T-helper 2 cell treated with Interferon-gamma antibody and Interleukin-4, amounts not matched to agents 100 ng/mL and 5 ng/mL, for 36 hours (primary cell): ENCODE measurements at regions not wholly inside any gene's neighbourhood (a gene's known extent, or its start where the extent isn't known, plus 50 kb on each side); places are given as distances from the start of the nearest gene placed in this dataset.

ENCODE experiments used
- intact Hi-C: fragments of 100-400 bp; cut with micrococcal nuclease; formaldehyde crosslinking; loops from one replicate; pipeline ENCODE4 v1.15.1; 2023

DNA sequence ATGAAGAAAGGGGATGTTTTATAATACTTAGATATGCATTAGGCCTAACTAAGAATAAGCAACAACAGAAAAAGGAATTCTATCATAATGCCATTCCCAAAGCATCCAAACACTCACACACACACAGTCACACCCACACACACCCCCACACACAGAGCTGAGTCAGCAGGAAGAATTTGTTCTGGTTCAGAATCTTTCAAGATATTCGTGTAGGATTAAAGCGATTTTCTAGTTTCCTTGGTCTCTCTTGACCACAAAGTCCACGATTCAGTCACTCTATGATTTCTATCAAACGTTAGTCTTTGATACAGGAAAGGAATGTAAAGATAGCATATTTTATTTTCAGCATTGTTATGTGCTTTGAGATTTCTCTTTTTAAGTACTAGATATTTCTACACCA lies 382.6 kb upstream of the DCN start:
- intact Hi-C loops = no loop called here

DNA sequence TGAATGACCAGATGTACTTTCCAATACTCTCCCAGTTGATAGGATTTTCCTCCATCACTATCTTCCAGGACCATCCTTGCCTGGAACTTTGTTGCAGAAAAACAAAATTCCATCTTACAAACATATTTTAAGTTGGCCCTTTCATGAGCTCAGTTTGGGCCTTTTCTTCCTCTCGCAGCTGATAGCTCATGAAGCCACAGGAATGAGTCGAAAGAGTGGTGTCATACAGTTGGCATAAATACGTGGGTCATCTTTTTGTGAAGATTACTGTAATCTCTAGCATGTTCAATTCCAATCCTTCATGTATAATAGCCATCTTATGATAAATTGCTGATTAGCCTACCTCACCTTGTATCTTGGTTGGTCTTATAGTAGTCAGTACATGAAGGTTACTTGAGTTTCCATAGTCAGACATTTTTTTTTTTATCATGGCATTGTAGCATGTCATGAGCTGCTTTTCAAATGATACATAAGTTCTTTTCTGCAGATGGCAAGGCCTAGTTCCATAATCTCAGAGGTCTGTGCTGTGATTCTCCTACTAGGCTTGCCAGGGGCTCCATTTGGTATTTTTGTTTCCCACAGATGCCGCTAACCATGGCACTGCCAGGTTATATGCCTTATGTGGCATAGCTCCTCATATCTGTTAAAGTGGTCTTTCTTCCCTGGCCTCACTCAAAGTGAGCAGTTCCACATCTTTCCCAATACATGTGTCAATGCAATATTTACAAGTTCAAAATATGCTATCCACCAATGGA lies 380.6 kb upstream of the DCN start:
- intact Hi-C loops = loop anchor here (5.0 kb wide), 1 partner anchor 584 kb away; the partner anchor contains the start of gene BTG1

DNA sequence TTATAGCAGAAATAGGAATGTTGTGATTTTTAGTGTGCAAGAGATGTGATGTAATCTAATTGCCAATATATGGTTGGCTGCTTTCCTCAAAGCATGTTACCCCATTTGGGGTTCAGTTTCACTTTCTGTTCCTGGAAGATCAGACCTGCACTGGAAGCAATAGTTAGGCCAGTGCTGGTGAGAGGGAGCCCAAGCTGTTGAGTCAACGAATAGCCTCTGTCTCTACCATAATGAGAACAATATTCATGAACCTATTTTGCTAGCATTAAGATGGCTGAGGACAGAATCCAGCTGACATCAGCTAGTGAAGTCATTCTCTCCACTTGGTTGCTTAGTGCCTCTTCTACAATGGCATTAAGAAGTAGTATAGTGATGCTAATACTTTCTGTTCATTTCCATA lies 379.9 kb upstream of the DCN start:
- intact Hi-C loops = loop anchor here (5.0 kb wide), 1 partner anchor 585 kb away; the partner anchor contains the start of gene BTG1

DNA sequence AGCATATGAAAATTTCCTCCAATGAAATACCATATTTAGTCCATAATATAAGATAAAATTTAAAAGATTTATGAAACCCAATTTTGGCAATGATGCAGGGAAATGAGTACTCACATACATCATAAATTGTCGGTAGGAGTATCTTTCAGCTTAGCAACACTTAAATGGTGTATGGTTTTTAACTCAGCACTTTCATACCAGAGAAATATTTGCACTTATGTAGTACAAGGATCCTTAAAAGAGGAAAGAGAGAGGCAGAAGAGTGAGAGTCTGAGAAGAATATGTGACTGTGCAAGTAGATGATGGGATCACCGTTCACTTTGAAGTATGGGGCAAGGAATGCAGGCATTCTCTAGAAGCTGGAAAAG lies 379.3 kb upstream of the DCN start:
- intact Hi-C loops = loop anchor here (5.0 kb wide), 1 partner anchor 585 kb away; the partner anchor contains the start of gene BTG1

DNA sequence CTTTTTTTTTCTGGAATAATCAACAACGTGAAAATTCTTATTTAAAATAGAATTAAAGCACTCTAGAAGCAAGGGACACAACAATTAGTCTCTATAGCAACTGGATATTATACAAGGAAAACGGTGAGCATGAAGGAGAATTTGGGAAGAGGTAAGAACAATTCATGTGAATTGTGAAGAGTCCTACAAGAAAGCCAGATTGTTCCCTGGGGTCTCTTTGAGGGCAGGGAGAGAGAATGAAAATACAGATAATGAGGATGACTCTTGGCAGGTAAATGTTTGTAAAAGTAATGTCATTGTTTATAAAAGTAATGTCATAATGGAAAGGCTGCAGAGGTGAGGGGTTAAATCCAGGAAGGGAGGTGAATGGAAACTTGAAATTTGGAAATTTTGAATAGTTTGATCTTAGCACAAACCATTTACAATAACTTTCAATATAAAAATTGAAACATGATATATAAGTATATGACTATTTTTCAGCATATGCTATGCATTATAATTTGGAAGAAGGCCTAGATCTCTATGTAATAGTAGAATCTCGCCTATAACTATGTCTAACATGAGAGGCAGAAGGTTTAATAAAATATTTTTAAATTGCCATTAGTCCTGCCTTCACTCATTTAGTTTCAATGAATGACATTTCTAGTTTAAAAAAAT lies 378.8 kb upstream of the DCN start:
- intact Hi-C loops = loop anchor here (5.0 kb wide), 1 partner anchor 586 kb away; the partner anchor contains the start of gene BTG1

DNA sequence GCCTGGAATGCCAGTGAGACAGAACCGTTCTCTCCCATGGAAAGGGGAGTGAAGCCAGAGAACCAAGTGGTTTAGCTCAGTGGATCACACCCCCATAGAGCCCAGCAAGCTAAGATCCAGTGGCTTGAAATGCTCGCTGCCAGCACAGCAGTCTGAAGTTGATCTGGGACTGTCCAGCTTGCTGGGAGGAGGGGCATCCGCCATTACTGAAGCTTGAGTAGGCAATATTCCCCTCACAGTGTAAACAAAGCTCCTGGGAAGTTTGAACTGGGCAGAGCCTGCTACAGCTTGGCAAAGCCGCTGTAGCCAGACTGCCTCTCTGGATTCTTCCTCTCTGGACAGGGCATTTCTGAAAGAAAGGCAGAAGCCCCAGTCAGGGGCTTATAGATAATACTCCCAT lies 374.3 kb upstream of the DCN start:
- intact Hi-C loops = no loop called here

DNA sequence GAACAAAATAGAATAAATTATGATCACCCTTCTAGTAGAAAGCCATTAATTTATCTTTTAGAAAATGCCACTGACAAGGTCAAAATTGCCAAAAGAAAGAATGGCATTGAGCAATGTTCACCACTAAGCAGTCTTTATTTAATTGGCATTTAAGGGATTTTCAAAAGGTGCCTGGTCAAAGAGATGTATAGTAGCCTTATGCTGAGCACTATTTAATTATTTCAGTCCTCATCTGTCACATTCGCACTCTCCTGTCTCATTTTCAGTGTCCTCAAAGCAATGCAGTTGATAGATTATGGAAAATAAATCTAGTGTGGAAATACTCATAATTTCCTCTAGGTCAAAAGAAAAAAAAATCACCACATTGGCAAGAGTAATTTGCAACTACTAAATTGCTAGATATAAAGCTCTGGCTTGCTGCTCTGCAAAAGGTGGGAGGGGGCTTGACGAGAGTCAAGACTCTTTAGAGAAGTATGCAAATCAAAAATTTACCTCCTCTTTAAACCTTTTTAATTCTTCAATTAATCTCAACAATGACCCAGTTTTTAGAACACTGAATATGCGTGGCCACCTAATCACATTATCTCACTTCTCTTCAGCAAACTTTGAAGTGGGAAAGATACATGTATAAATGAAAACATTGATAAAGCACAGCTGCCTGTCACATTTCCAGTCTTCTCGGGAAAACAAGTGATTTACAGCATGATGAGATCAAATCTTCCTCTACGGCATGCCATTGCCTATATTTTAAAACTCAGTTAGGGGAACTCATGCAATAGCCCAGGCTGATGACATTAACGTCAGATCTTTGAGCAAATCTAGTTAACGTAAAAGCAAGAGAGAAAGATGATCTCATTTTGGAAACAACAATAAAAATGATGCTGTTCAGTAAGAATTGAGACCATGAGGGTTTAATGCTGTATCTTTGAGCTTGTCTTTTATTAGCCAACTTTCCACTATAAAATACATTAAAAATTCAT lies 373.1 kb upstream of the DCN start:
- intact Hi-C loops = no loop called here

DNA sequence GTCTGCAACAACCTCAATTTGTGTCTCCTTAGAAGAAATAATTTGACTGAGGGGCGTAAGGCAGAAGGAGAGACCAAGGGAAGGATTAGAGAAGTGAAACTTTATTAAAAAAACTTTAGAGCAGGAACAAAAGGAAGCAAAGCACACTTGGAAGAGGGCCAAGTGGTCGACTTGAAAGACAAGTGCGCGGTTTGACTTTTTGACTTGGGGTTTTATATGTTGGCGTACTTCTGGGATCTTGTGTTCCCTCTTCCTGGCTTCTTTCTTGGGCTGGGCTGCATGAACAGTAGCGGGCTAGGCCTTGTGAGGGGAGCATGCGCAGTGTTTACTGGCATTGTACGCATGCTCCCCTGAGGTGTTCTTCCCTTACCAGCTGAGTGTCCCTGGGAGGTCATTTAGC lies 369.3 kb upstream of the DCN start:
- intact Hi-C loops = no loop called here

DNA sequence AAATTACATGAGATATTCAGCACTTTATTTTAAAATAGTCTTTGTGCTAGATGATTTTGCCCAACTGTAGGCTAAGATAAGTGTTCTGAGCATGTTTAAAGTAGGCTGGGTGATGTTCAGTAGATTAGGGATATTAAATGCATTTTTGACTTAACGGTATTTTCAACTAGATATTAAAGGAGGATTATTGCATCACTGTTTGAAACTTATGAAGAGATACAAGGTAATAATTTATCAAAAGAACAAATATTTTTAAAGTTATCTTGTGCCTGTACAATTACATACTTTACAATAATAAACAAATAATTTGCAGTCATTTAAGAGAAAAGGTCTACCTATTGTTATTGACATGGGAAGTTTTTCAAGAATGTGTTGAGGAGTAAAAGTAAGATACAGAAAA lies 368.6 kb upstream of the DCN start:
- intact Hi-C loops = no loop called here

DNA sequence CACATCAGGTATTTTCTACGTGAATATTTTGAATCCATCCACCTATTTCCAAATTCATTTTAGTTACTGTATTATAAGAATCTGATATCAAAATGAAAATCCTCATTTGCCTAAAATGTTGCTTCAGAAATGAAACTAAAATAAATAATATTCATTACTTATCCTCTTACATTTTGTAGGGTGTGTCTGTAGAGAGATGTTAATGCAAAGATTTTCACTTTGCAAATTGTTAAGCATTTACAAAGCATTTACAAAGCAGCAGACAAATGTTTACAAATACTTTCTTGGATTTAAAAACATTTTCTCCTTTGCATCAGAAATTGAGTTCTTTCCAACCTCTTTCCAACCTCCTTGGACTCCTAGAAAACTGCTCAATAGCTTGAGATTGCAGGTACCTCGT lies 360.0 kb upstream of the DCN start:
- intact Hi-C loops = no loop called here

DNA sequence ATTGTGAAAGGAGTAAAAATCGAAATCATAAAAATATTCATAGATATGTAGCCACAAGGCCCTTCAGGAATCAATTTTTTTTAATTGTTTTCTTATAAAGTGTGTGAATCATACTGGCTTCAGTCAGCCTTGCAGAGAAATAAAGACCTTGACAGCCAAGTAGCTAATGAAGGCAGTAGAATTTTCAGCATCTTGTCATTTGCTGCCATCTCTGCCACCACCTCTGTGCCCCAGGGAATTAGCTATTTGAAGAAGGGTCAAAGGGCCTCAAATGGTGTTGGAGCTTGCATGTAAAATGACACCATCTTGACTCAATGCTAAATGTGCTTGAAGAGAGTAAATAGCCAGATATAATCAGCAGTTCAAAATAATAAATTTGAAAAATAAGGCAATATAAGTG lies 359.4 kb upstream of the DCN start:
- intact Hi-C loops = no loop called here

DNA sequence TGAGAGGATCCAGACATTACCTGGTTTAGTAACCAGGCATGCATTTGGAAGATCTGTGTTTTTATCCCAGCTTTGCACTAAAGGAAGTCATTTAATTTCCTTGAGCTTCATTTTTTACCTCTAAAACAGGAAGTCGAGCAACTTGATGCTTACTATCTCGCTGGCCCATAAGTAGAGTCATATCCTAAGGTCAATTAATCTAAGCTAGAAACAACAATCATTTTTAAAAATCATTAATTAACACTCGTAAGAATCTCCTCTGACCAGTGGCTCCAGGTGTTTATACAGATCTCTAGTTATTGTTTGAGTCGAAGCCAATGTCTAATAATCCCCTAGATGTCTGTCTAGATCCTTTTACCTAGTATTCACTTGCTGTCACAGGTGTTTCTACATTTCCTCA lies 355.8 kb upstream of the DCN start:
- intact Hi-C loops = no loop called here

DNA sequence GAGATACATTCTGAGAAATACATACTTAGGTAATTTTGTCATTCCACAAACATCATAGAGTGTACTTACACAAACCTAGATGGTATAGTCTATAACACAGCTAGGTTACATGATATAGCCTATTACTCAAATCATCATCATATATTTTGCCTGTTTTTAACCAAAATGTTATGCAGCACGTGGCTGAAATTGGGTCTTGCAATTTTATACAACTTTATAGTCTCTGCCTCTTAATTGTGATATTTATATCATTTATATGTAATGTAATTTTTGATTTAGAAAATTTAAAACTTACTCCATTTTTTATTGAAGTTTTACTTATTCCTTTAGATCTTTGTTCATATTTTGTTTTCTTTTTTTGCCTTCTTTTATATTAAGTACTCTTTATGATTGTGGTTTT lies 350.7 kb upstream of the DCN start:
- intact Hi-C loops = no loop called here

DNA sequence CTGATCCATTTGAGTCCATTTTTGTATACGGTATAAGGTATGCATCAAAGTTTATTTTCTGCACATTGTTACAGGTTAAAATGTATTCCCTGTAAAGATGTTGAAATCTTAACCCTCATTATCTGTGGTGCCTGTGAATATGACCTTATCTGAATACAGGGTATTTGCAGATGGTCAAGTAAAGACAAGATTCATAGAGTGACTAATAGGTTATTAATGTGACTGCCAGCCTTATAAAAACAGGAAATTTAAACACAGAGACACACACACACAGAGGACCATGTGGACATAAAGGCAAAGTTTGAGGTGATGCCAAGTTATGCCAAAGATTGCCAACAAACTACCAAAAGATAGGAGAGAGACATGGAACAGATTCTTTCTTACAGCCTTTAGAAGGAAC lies 347.2 kb upstream of the DCN start:
- intact Hi-C loops = no loop called here

DNA sequence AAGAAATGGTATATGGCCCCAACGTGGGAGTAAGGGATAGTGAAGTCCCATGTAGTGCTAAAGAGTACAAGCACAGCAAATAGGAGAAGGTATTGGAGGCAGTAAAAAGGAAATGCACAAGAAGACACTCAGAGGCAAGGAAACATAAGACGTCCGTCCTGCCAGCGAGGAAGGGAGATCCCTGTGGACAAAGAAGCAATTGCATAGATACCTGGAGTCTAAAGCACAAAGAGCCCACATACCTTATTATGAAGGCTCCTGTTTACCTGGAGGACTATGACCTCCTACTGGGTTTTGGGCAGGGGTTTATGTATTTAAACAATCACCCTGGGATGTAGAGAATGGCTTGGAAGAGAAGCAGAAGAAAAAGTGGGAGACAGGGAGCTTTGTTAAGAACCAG lies 341.2 kb upstream of the DCN start:
- intact Hi-C loops = no loop called here

DNA sequence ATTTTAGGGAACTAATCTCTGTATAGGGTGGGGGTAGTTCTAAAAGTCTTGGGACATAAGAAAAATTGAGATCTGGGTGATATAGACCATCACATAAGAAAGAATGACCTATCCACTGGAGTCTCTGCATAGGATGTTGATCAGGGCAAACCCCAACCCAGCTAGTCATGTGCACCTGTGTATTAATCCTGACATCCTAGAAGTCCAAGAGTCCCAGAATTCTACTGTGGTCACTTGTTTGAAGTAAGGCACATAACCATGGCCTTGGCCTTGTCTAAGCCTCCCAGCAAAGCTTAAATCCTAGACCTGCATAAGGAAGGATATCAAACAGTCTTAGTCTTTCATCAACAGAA lies 334.1 kb upstream of the DCN start:
- intact Hi-C loops = no loop called here

DNA sequence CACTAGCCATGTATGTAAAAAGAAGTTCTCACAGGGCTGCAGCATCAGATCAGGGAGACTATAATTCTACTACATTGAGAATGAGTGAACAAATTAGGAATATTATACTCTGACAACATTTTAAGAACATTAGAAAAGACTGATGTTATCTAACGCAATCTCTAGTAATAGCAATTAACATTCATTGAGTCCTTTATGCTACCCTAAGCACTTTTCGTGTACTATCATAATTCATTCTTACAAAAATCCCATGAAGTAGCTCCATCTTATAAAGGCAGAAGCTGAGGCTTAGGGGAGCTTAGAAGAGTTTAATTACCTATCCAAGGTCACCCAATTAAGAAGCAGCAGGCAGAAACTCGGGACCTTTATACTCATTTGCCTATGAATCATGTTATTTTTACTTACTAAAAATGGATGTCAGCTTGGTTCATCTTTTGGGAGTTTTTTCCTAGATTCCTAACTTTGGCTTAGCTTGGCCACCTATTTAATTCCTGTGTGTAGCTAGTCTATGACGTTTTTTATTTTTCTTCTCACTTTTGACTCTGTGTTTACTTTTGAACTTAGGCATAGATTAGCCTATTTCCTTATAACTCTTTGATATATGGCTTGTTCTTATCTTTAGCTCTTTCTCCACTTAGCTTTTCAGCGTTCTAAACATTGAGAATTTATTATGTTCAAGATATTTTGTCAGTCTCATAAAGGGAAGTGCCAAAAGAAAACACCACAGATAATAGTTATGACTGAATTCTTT lies 333.5 kb upstream of the DCN start:
- intact Hi-C loops = no loop called here

DNA sequence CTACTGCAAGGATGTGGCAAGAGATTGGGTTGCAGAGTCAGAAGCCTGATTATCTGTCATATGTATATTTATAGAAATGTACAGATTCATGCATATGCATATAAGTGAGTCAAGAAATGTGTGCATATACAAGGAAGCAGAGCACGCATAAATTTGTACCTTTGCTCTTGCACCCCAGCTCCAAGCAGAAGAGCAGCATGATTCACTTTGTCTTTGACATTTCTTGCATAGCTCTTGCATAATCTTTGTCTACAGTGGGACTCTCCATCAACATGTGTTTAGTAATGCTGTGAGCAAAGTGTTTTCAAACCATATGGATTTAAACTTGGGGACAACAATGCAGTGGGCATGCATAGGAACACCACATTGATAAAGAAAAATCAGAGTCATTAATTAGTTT lies 330.7 kb upstream of the DCN start:
- intact Hi-C loops = no loop called here

DNA sequence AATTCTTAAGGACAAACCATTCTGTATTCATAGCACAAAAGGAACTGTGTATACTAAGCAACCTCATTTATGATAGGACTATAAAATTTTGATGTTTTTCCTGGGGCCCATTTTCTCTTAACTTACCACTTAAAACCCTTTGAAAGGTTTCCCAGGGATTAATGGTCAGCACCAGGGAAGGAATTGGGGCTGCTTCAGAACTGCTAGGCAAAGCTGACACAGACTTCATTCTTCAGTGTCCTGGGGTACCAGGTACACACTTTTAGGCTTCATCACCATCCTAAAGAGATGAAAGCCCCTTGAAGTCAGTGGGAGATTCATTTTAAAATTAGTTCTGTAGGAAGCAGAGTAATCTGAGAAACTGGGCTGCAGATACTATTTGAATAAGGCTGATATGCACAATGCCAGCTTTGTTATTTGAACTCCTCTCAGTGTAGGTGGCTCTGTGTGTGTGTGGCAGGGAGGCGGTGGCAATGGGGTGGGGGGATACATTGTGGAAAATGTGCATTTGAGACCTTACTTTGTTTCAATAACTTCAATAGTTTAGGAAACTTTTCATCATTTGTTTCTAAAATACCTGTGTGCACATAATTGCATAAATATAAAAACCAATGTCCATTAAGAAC lies 329.3 kb upstream of the DCN start:
- intact Hi-C loops = no loop called here

DNA sequence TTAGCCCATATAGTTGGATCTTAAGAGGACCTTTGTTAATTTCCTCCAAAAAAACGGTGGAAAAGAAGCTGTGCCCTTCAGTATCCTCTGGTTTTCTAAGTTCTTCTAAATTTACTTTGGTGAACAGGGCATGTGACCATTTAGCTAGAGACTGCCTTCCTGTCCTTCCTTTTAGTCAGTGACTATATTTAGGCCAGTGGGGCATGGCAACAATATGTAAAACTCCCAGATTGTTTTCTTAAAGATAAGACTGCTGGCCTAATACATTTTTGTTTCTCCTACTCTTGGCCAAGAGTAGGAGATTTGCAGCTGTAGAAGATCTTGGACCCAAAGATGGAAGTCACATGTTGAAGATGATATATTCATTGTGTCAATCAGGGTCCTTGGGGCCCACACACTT lies 325.1 kb upstream of the DCN start:
- intact Hi-C loops = no loop called here

DNA sequence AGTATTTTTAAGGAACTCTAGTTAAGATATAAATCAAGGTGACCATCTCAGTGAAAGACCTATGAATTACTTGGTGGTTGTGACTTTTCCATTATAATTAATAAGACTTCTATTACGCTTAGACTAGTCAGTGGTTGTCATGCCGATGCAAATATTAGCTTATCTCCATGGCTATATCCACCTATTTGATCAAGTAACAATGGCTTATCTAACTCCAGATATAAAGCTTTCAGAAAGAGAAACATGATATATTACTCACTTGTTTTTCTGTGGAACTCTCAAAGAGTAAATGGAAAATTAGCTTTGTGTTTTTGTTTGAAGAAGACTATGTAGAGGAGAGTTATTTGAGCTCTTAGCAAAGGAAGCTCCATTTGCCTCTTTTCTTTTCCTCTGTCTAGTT lies 323.8 kb upstream of the DCN start:
- intact Hi-C loops = no loop called here
